Astrocyte (in vitro differentiated cells and primary cell): ENCODE measurements at regions not wholly inside any gene's neighbourhood (a gene's known extent, or its start where the extent isn't known, plus 50 kb on each side); places are given as distances from the start of the nearest gene placed in this dataset.
A peak's percentile ranks its signal among the peaks of the same experiment; 100 is the strongest.
"Not testable (repeated sequence)": the region's sequence is repeated elsewhere in the genome, so short reads cannot be mapped to it uniquely, and the experiment has no call there.

Experiments
- DNase-seq: peaks from one replicate; pipeline ENCODE4 v3.0.0-alpha.2; 2010; ENCODE audit warnings: low read depth
- FAIRE-seq: peaks from 2 replicates; lab custom pipeline; 2011; peaks lifted over from hg19 to GRCh38; lab: Jason Lieb, UNC
- H2AFZ ChIP-seq: 2 replicates; pipeline ENCODE4 v1.6.0; 2012; ENCODE audit warnings: low read depth, low read length, inconsistent platforms
- H3K27ac ChIP-seq: 2 replicates; pipeline ENCODE4 v1.5.1; 2011; ENCODE audit warnings: low read depth, low read length, inconsistent platforms
- H3K27me3 ChIP-seq: 2 replicates; pipeline ENCODE4 v1.6.0; 2011; ENCODE audit warnings: low read length, inconsistent platforms; ENCODE audit not compliant: insufficient read depth
- H3K36me3 ChIP-seq: 2 replicates; pipeline ENCODE4 v1.5.1; 2011; ENCODE audit warnings: low read length, inconsistent platforms; ENCODE audit not compliant: insufficient read depth
- H3K4me1 ChIP-seq: 2 replicates; pipeline ENCODE4 v1.5.1; 2011; ENCODE audit warnings: low read length, inconsistent platforms; ENCODE audit not compliant: insufficient read depth
- H3K4me2 ChIP-seq: 2 replicates; pipeline ENCODE4 v1.6.0; 2012; ENCODE audit warnings: low read length, inconsistent platforms
- H3K4me3 ChIP-seq: 2 replicates; pipeline ENCODE4 v1.5.1; 2011; ENCODE audit warnings: low read depth, mild to moderate bottlenecking, low read length, inconsistent platforms; ENCODE audit not compliant: insufficient read depth
- H3K79me2 ChIP-seq: 2 replicates; pipeline ENCODE4 v1.6.0; 2012; ENCODE audit warnings: mild to moderate bottlenecking, low read length, inconsistent platforms; ENCODE audit not compliant: insufficient read depth
- H3K9ac ChIP-seq: 2 replicates; pipeline ENCODE4 v1.6.0; 2012; ENCODE audit warnings: mild to moderate bottlenecking, low read length, inconsistent platforms
- H3K9me3 ChIP-seq: 2 replicates; pipeline ENCODE4 v1.5.1; 2012; ENCODE audit warnings: low read depth, mild to moderate bottlenecking, low read length, inconsistent platforms; ENCODE audit not compliant: insufficient read depth
- H4K20me1 ChIP-seq: 2 replicates; pipeline ENCODE4 v1.6.0; 2012; ENCODE audit warnings: low read length, inconsistent platforms; ENCODE audit not compliant: insufficient read depth
- H3K27ac Mint-ChIP-seq: one replicate; pipeline ENCODE4 v1.8.0; 2021; ENCODE audit warnings: mild to moderate bottlenecking, mixed read lengths; ENCODE audit not compliant: unreplicated experiment
- H3K27me3 Mint-ChIP-seq: one replicate; pipeline ENCODE4 v1.8.0; 2021; ENCODE audit warnings: low read depth, mixed read lengths; ENCODE audit not compliant: unreplicated experiment
- H3K36me3 Mint-ChIP-seq: one replicate; pipeline ENCODE4 v1.8.0; 2021; ENCODE audit warnings: low read depth, mixed read lengths; ENCODE audit not compliant: unreplicated experiment
- H3K4me1 Mint-ChIP-seq: one replicate; pipeline ENCODE4 v1.8.0; 2021; ENCODE audit warnings: low read depth, mixed read lengths; ENCODE audit not compliant: unreplicated experiment
- H3K4me3 Mint-ChIP-seq: one replicate; pipeline ENCODE4 v1.8.0; 2021; ENCODE audit warnings: mild to moderate bottlenecking, moderate library complexity, mixed read lengths; ENCODE audit not compliant: unreplicated experiment
- H3K9me3 Mint-ChIP-seq: one replicate; pipeline ENCODE4 v1.8.0; 2021; ENCODE audit warnings: mild to moderate bottlenecking, mixed read lengths; ENCODE audit not compliant: unreplicated experiment
- EZH2 ChIP-seq: IDR thresholded peaks from 2 replicates; pipeline ENCODE4 v1.6.1; 2012; ENCODE audit warnings: mild to moderate bottlenecking, low read length, inconsistent platforms; ENCODE audit not compliant: insufficient read depth
- TF ChIP-seq, protein P1 (sequence below): IDR thresholded peaks from 2 replicates; pipeline ENCODE4 v1.5.1; 2011; ENCODE audit warnings: low read depth, mild to moderate bottlenecking, inconsistent platforms, low read length, moderate library complexity; ENCODE audit not compliant: insufficient read depth

DNA sequence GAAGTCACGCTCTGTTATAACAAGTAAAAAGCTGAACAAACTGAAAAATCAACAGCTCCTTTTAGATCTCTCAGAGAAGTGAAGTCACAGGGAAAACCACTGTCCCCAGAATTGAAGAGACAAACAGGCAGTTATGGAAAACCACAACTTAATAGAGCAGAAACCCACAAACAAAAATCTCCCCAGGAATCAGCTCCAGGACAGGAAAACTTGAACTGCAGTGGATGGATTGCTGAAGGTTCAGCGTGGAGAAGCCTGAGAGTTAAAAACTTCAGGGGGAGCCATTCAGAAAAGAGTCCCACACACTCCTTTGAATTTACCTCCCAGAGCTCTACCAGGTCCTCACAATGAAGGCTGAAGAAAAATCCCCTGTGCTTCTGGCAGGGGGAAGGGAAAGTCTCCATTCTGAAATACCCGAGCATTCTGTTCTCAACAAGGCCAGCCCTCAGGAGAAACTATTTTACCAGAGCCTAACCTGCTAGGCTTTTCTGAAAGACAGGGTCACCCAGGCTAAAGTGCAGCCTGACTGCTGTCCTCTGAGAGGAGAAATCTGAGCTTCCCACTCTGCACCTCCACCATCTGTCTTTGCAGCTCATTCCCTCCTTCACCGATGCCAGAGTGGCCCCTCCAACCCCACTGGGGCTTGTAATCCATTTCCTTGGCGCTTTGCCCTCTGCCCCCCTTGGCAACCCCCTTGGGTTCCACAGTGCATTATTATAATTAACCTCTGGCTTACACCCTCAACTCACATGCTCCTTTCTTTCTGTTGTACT lies 65.0 kb upstream of the CCNY start:
- Histone ChIP-seq H3K4me1 (no peaks in the 10 kb centered on the region), H3K9me3 (no peaks in the 10 kb centered on the region), H3K79me2 (no peaks in the 10 kb centered on the region), H3K27ac (no peak overlapping the region), H3K4me2 (no peak overlapping the region), H3K4me3 (no peak overlapping the region), H3K36me3 (no peaks in the 10 kb centered on the region), H2AFZ (no peak overlapping the region), H3K9ac (no peak overlapping the region), H4K20me1 (no peaks in the 10 kb centered on the region), H3K27me3 (peaks cover 2% of the 10 kb centered on the region)
- Mint-ChIP-seq H3K9me3 (no peaks in the 10 kb centered on the region), H3K4me3 (no peak overlapping the region), H3K27me3 (peaks cover 4% of the 10 kb centered on the region), H3K27ac (no peak overlapping the region), H3K36me3 (no peaks in the 10 kb centered on the region), H3K4me1 (peaks cover 17% of the 10 kb centered on the region)
- FAIRE-seq (no peak), DNase-seq (peak; percentile 10)
- TF ChIP-seq, protein P1, sequence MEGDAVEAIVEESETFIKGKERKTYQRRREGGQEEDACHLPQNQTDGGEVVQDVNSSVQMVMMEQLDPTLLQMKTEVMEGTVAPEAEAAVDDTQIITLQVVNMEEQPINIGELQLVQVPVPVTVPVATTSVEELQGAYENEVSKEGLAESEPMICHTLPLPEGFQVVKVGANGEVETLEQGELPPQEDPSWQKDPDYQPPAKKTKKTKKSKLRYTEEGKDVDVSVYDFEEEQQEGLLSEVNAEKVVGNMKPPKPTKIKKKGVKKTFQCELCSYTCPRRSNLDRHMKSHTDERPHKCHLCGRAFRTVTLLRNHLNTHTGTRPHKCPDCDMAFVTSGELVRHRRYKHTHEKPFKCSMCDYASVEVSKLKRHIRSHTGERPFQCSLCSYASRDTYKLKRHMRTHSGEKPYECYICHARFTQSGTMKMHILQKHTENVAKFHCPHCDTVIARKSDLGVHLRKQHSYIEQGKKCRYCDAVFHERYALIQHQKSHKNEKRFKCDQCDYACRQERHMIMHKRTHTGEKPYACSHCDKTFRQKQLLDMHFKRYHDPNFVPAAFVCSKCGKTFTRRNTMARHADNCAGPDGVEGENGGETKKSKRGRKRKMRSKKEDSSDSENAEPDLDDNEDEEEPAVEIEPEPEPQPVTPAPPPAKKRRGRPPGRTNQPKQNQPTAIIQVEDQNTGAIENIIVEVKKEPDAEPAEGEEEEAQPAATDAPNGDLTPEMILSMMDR, result no peak
- no peak for TF ChIP-seq EZH2

DNA sequence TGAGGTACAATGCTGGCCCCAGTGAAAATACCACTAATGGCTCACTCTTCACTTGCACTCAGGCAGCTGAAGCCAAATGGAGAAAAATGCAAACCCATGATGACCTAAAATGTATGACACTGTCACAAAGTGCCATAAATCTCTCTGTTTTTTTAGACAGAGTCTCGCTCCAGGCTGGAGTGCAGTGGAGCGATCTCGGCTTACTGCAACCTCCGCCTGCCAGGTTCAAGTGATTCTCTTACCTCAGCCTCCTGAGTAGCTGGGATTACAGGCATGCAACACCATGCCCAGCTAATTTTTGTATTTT lies 64.5 kb upstream of the CCNY start:
- H3K9ac ChIP-seq, DNase-seq, H2AFZ ChIP-seq, H3K79me2 ChIP-seq, H3K27ac ChIP-seq, H3K4me1 ChIP-seq, H3K9me3 Mint-ChIP-seq, H3K36me3 Mint-ChIP-seq, H4K20me1 ChIP-seq, H3K4me3 ChIP-seq, H3K9me3 ChIP-seq, H3K4me2 ChIP-seq, H3K4me3 Mint-ChIP-seq, H3K27me3 Mint-ChIP-seq, H3K27me3 ChIP-seq, H3K36me3 ChIP-seq, H3K27ac Mint-ChIP-seq, FAIRE-seq: not testable (repeated sequence)
- peaks cover 17% of the 10 kb centered on the region for H3K4me1 Mint-ChIP-seq

- H3K9me3 Mint-ChIP-seq, H4K20me1 ChIP-seq, H3K36me3 ChIP-seq, FAIRE-seq, H3K9ac ChIP-seq, DNase-seq, H3K9me3 ChIP-seq, H3K27ac ChIP-seq, H3K4me3 Mint-ChIP-seq, H3K27me3 ChIP-seq, H3K27me3 Mint-ChIP-seq, H3K4me2 ChIP-seq, H3K79me2 ChIP-seq, H3K4me1 ChIP-seq, H3K27ac Mint-ChIP-seq, H3K36me3 Mint-ChIP-seq, H3K4me3 ChIP-seq, H2AFZ ChIP-seq: not testable (repeated sequence)
- peaks cover 17% of the 10 kb centered on the region for H3K4me1 Mint-ChIP-seq
Measured at GRCh38 chr10:35272401-35272800, 63.9 kb upstream of the CCNY start.

DNA sequence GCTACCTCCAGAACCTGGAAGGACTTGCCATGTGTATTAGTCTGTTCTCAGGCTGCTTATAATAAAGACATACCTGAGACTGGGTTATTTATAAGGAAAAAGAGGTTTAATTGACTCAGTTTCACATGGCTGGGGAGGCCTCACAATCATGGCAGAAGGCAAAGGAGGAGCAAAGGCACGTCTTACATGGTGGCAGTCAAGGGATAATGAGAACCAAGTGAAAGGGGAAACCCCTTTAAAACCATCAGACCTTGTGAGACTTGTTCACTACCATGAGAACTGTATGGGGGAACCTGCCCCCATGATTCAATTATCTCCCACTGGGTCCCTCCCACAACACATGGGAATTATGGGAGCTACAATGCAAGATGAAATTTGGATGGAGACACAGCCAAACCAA lies 62.3 kb upstream of the CCNY start:
- not testable (repeated sequence) for H3K79me2 ChIP-seq, H3K9me3 ChIP-seq, H3K27ac ChIP-seq, FAIRE-seq, H3K36me3 ChIP-seq, H3K4me2 ChIP-seq, H3K36me3 Mint-ChIP-seq, H3K9me3 Mint-ChIP-seq, H4K20me1 ChIP-seq, H3K9ac ChIP-seq, H3K4me1 ChIP-seq, DNase-seq, H3K27ac Mint-ChIP-seq, H3K4me3 Mint-ChIP-seq, H2AFZ ChIP-seq, H3K27me3 ChIP-seq, H3K4me3 ChIP-seq
- H3K27me3 Mint-ChIP-seq, result peaks cover 13% of the 10 kb centered on the region
- peaks cover 17% of the 10 kb centered on the region for H3K4me1 Mint-ChIP-seq
